Fibroblast of lung (primary cell): ENCODE measurements at regions not wholly inside any gene's neighbourhood (a gene's known extent, or its start where the extent isn't known, plus 50 kb on each side); places are given as distances from the start of the nearest gene placed in this dataset.

Experiments
- DNase-seq, 2 donors: peaks; one replicate each; pipeline versions ENCODE4 v3.0.0 to v3.0.0-alpha.2; 2010; ENCODE audit warnings: low read depth in 2 of 2
- H2AFZ ChIP-seq: 2 replicates; pipeline ENCODE4 v1.5.1; 2012; ENCODE audit warnings: low read length, control low read depth, inconsistent platforms
- H3K27ac ChIP-seq: 2 replicates; pipeline ENCODE4 v1.5.1; 2011; ENCODE audit warnings: low read length, control low read depth; ENCODE audit not compliant: insufficient read depth
- H3K27me3 ChIP-seq: 2 replicates; pipeline ENCODE4 v1.5.1; 2011; ENCODE audit warnings: mild to moderate bottlenecking, low read length; ENCODE audit not compliant: control insufficient read depth, insufficient read depth
- H3K36me3 ChIP-seq: 2 replicates; pipeline ENCODE4 v1.5.1; 2011; ENCODE audit warnings: low read length; ENCODE audit not compliant: control insufficient read depth, insufficient read depth
- H3K4me1 ChIP-seq: 2 replicates; pipeline ENCODE4 v1.5.1; 2011; ENCODE audit warnings: low read length; ENCODE audit not compliant: control insufficient read depth, insufficient read depth; ENCODE audit errors: extremely low read depth
- H3K4me2 ChIP-seq: 2 replicates; pipeline ENCODE4 v1.5.1; 2011; ENCODE audit warnings: low read length, control low read depth; ENCODE audit not compliant: insufficient read depth; ENCODE audit errors: extremely low read depth
- H3K4me3 ChIP-seq, 4 experiments: fragments of 200-600 bp in 1 of 4; sonication (generic) in 1 of 4; replicated peaks in 1 of 4; 2 replicates each; pipeline ENCODE4 v1.5.1; 2011 to 2016; ENCODE audit warnings: low read length in 4 of 4, low read depth in 3 of 4, mild to moderate bottlenecking in 3 of 4, control low read depth in 2 of 4, inconsistent platforms in 1 of 4, mixed read lengths in 1 of 4; ENCODE audit not compliant: insufficient read depth in 1 of 4; ENCODE audit errors: control extremely low read depth in 1 of 4
- H3K79me2 ChIP-seq: 2 replicates; pipeline ENCODE4 v1.5.1; 2012; ENCODE audit warnings: mild to moderate bottlenecking, low read length, inconsistent platforms; ENCODE audit not compliant: control insufficient read depth, insufficient read depth
- H3K9ac ChIP-seq: 2 replicates; pipeline ENCODE4 v1.5.1; 2011; ENCODE audit warnings: mild to moderate bottlenecking, low read length, control low read depth; ENCODE audit not compliant: insufficient read depth
- H3K9me3 ChIP-seq: 2 replicates; pipeline ENCODE4 v1.5.1; 2012; ENCODE audit warnings: low read depth, low read length; ENCODE audit not compliant: control insufficient read depth, insufficient read depth
- H4K20me1 ChIP-seq: 2 replicates; pipeline ENCODE4 v1.5.1; 2011; ENCODE audit warnings: low read length; ENCODE audit not compliant: control insufficient read depth, insufficient read depth; ENCODE audit errors: extremely low read depth
- CTCF ChIP-seq, 2 donors: IDR thresholded peaks in 1 of 2; conservative IDR thresholded peaks in 1 of 2; 1 replicate in 1 of 2; 2 replicates in 1 of 2; pipeline ENCODE4 v1.5.1; 2011 to 2012; ENCODE audit warnings: low read length in 2 of 2, control low read depth in 1 of 2, inconsistent platforms in 1 of 2, low read depth in 1 of 2, mild to moderate bottlenecking in 1 of 2
- EZH2 ChIP-seq: IDR thresholded peaks from 2 replicates; pipeline ENCODE4 v1.5.1; 2012; ENCODE audit warnings: low read length, control low read depth, mild to moderate bottlenecking; ENCODE audit errors: missing control alignments

- H3K27ac ChIP-seq: no peak overlapping the region
- H3K4me1 ChIP-seq: peaks cover 9% of the 10 kb centered on the region
- H3K9ac ChIP-seq: no peak overlapping the region
- H4K20me1 ChIP-seq: no peaks in the 10 kb centered on the region
- H3K4me2 ChIP-seq: no peak overlapping the region
- no peaks in the 10 kb centered on the region for H3K27me3 ChIP-seq
- no peaks in the 10 kb centered on the region for H3K36me3 ChIP-seq
- no peak overlapping the region for H2AFZ ChIP-seq
- H3K4me3 ChIP-seq: no peak overlapping the region
- H3K79me2 ChIP-seq: no peaks in the 10 kb centered on the region
- peak in 1 of 2 donors; percentile 39 for DNase-seq
- no peaks in the 10 kb centered on the region for H3K9me3 ChIP-seq
- TF ChIP-seq EZH2 (no peak), CTCF (conservative IDR thresholded peaks at IDR 0.05 in 1 of 2, IDR thresholded peaks at IDR 0.05 in 1 of 2; ENCODE audit: low read depth in 1 of 2, low read length in 2 of 2) (no peak)
Measured at GRCh38 chr10:10804061-10804460, 213.6 kb upstream of the CELF2 start.

- Histone ChIP-seq H3K9me3 (no peaks in the 10 kb centered on the region), H3K4me1 (peaks cover 9% of the 10 kb centered on the region), H3K27ac (peak overlapping the region; percentile 29), H3K4me2 (no peak overlapping the region), H3K27me3 (no peaks in the 10 kb centered on the region), H4K20me1 (no peaks in the 10 kb centered on the region), H2AFZ (no peak overlapping the region), H3K79me2 (no peaks in the 10 kb centered on the region), H3K9ac (no peak overlapping the region), H3K4me3 (no peak overlapping the region), H3K36me3 (no peaks in the 10 kb centered on the region)
- peak in 1 of 2 donors; percentile 93 for DNase-seq
- TF ChIP-seq CTCF (conservative IDR thresholded peaks at IDR 0.05 in 1 of 2, IDR thresholded peaks at IDR 0.05 in 1 of 2; ENCODE audit: low read depth in 1 of 2, low read length in 2 of 2) (no peak), EZH2 (no peak)
Measured at GRCh38 chr10:10804998-10805740, 212.5 kb upstream of the CELF2 start.

- DNase-seq: no peak
- Histone ChIP-seq H3K27ac (no peak overlapping the region), H3K9me3 (no peaks in the 10 kb centered on the region), H3K27me3 (no peaks in the 10 kb centered on the region), H2AFZ (no peak overlapping the region), H3K79me2 (no peaks in the 10 kb centered on the region), H3K4me2 (no peak overlapping the region), H3K36me3 (no peaks in the 10 kb centered on the region), H3K9ac (no peak overlapping the region), H4K20me1 (no peaks in the 10 kb centered on the region), H3K4me1 (peaks cover 9% of the 10 kb centered on the region), H3K4me3 (no peak overlapping the region)
- TF ChIP-seq EZH2 (no peak), CTCF (conservative IDR thresholded peaks at IDR 0.05 in 1 of 2, IDR thresholded peaks at IDR 0.05 in 1 of 2; ENCODE audit: low read depth in 1 of 2, low read length in 2 of 2) (no peak)
Measured at GRCh38 chr10:10807106-10807505, 210.6 kb upstream of the CELF2 start.
